Large intestine (tissue), 3 donors: ENCODE measurements at regions not wholly inside any gene's neighbourhood (a gene's known extent, or its start where the extent isn't known, plus 50 kb on each side); places are given as distances from the start of the nearest gene placed in this dataset.

Experiments
- DNase-seq, 2 donors: peaks; one replicate each; pipeline versions ENCODE4 v3.0.0 to v3.0.0-alpha.2; 2013
- H3K27ac ChIP-seq: one replicate; pipeline ENCODE4 v1.5.1; 2013; ENCODE audit warnings: low read length
- H3K27me3 ChIP-seq: 2 replicates; pipeline ENCODE4 v1.6.1; 2013; ENCODE audit warnings: low read length; ENCODE audit not compliant: control insufficient read depth, insufficient read depth
- H3K36me3 ChIP-seq: 2 replicates; pipeline ENCODE4 v1.6.1; 2013; ENCODE audit warnings: low read length; ENCODE audit not compliant: control insufficient read depth, insufficient read depth
- H3K4me1 ChIP-seq: one replicate; pipeline ENCODE4 v1.6.1; 2013; ENCODE audit warnings: low read length; ENCODE audit not compliant: control insufficient read depth, insufficient read depth
- H3K4me3 ChIP-seq: one replicate; pipeline ENCODE4 v1.5.1; 2013; ENCODE audit warnings: low read length
- H3K9me3 ChIP-seq: one replicate; pipeline ENCODE4 v1.6.1; 2013; ENCODE audit warnings: mild to moderate bottlenecking, low read depth, low read length, moderate library complexity; ENCODE audit not compliant: control insufficient read depth
- WGBS: methylation state at CpG from one replicate; pipeline ENCODE4 v1.1.5; 2013; ENCODE audit warnings: low lambda C conversion rate; ENCODE audit not compliant: insufficient coverage; 5-methylcytosine and 5-hydroxymethylcytosine counted together

GRCh38 chr2:234730066-234730640 is 221.7 kb upstream of the SH3BP4 start:
- WGBS = no CpG with 5 or more reads among the region's 9 CpGs
- H3K4me3 ChIP-seq = no peak overlapping the region

GRCh38 chr2:234725528-234726264 is 226.1 kb upstream of the SH3BP4 start:
- no CpG with 5 or more reads among the region's 1 CpG for whole genome bisulfite sequencing
- Histone ChIP-seq H3K4me1 (no peaks in the 10 kb centered on the region), H3K4me3 (no peak overlapping the region), H3K27ac (no peak overlapping the region), H3K9me3 (no peaks in the 10 kb centered on the region), H3K27me3 (no peaks in the 10 kb centered on the region), H3K36me3 (no peaks in the 10 kb centered on the region)
- peak in 1 of 2 donors; percentile 5 for DNase-seq

More at GRCh38 chr2:234730066-234730640, 221.7 kb upstream of the SH3BP4 start:
- H3K9me3 ChIP-seq = no peaks in the 10 kb centered on the region
- no peaks in the 10 kb centered on the region for H3K4me1 ChIP-seq
- no peak overlapping the region for H3K27ac ChIP-seq
- H3K36me3 ChIP-seq = no peaks in the 10 kb centered on the region
- H3K27me3 ChIP-seq = no peaks in the 10 kb centered on the region
- no peak for DNase-seq

- no CpG with 5 or more reads among the region's 4 CpGs for WGBS
- DNase-seq = peak in 1 of 2 donors; percentile 12
- H3K9me3 ChIP-seq = no peaks in the 10 kb centered on the region
- no peaks in the 10 kb centered on the region for H3K4me1 ChIP-seq
- H3K27ac ChIP-seq = no peak overlapping the region
- H3K27me3 ChIP-seq = no peaks in the 10 kb centered on the region
- H3K4me3 ChIP-seq = no peak overlapping the region
- no peaks in the 10 kb centered on the region for H3K36me3 ChIP-seq
Measured at GRCh38 chr2:234724850-234725249, 227.0 kb upstream of the SH3BP4 start.

- Histone ChIP-seq H3K36me3 (no peaks in the 10 kb centered on the region), H3K27ac (no peak overlapping the region), H3K27me3 (no peaks in the 10 kb centered on the region), H3K4me1 (no peaks in the 10 kb centered on the region), H3K4me3 (no peak overlapping the region), H3K9me3 (no peaks in the 10 kb centered on the region)
- DNase-seq = no peak
- 80% methylated on average over 1 of the region's 6 CpGs for WGBS
Measured at GRCh38 chr2:234723400-234723799, 226.5 kb upstream of the ARL4C start.

GRCh38 chr2:234722176-234722575 is 225.3 kb upstream of the ARL4C start:
- Histone ChIP-seq H3K36me3 (no peaks in the 10 kb centered on the region), H3K27ac (no peak overlapping the region), H3K4me1 (no peaks in the 10 kb centered on the region), H3K9me3 (no peaks in the 10 kb centered on the region), H3K27me3 (no peaks in the 10 kb centered on the region), H3K4me3 (no peak overlapping the region)
- DNase-seq = no peak

GRCh38 chr2:234719116-234719716 is 222.3 kb upstream of the ARL4C start:
- WGBS = 83% methylated on average over 1 of the region's 7 CpGs
- no peaks in the 10 kb centered on the region for H3K4me1 ChIP-seq
- no peaks in the 10 kb centered on the region for H3K9me3 ChIP-seq
- no peaks in the 10 kb centered on the region for H3K36me3 ChIP-seq
- H3K27ac ChIP-seq = no peak overlapping the region
- no peak for DNase-seq
- no peak overlapping the region for H3K4me3 ChIP-seq
- H3K27me3 ChIP-seq = no peaks in the 10 kb centered on the region

GRCh38 chr2:234716271-234716670 is 219.4 kb upstream of the ARL4C start:
- no peaks in the 10 kb centered on the region for H3K4me1 ChIP-seq
- H3K36me3 ChIP-seq = no peaks in the 10 kb centered on the region
- H3K27ac ChIP-seq = no peak overlapping the region
- WGBS = no CpG with 5 or more reads among the region's 9 CpGs
- H3K4me3 ChIP-seq = no peak overlapping the region
- H3K9me3 ChIP-seq = no peaks in the 10 kb centered on the region
- no peak for DNase-seq
- no peaks in the 10 kb centered on the region for H3K27me3 ChIP-seq

GRCh38 chr2:234715671-234716250 is 218.9 kb upstream of the ARL4C start:
- H3K36me3 ChIP-seq = no peaks in the 10 kb centered on the region
- no peak overlapping the region for H3K4me3 ChIP-seq
- DNase-seq = no peak
- WGBS = no CpG with 5 or more reads among the region's 13 CpGs
- no peaks in the 10 kb centered on the region for H3K27me3 ChIP-seq
- H3K4me1 ChIP-seq = no peaks in the 10 kb centered on the region
- H3K27ac ChIP-seq = no peak overlapping the region
- no peaks in the 10 kb centered on the region for H3K9me3 ChIP-seq

- Histone ChIP-seq H3K36me3 (no peaks in the 10 kb centered on the region), H3K27ac (no peak overlapping the region), H3K4me1 (no peaks in the 10 kb centered on the region), H3K4me3 (no peak overlapping the region), H3K27me3 (no peaks in the 10 kb centered on the region), H3K9me3 (no peaks in the 10 kb centered on the region)
- DNase-seq = no peak
- 100% methylated on average over 2 of the region's 5 CpGs for WGBS
Measured at GRCh38 chr2:234714711-234715110, 217.8 kb upstream of the ARL4C start.

- no peaks in the 10 kb centered on the region for H3K9me3 ChIP-seq
- no CpG with 5 or more reads among the region's 4 CpGs for WGBS
- no peaks in the 10 kb centered on the region for H3K4me1 ChIP-seq
- H3K4me3 ChIP-seq = no peak overlapping the region
- H3K36me3 ChIP-seq = no peaks in the 10 kb centered on the region
- no peak for DNase-seq
- no peak overlapping the region for H3K27ac ChIP-seq
- H3K27me3 ChIP-seq = no peaks in the 10 kb centered on the region
Measured at GRCh38 chr2:234712421-234712935, 215.6 kb upstream of the ARL4C start.
